ENCODE measurements at regions not wholly inside any gene's neighbourhood (a gene's known extent, or its start where the extent isn't known, plus 50 kb on each side); places are given as distances from the start of the nearest gene placed in this dataset.

DNA sequence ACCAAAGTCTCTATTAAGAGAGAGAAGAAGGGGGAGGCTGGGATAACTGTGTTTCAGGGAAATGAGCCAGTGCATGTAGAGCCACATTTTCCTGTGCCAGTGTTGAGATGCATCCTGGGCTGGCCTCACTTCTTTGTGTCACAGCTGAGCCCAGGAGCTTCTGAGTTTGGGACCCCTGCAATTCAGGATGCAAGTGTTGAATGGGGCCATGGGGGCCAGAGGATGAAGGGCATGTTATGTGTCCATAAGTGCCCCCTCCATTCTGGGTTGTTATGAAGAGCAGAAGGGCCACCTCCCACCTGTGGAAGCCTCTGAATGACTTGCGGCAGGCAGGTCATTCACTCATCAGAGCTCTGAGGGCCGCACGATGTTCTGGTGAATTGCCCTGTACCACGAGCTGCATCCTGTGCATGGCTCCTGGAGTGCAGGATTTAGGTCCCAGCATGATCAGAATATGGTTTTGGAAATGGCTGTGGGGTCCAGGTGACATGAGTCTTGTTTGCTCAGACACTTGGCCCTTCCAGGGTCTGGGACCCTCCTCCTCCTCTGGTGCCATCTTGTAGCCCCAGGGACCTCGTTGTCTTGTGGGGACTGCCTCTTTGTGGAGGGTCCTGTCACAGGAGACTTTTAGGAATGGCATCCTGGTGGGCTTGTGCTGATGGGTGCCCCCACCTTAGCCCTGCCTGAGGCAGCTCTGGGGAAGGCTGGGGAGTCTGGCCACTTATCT, 115.4 kb upstream of the PITX1 start:
- 84% methylated on average over 5 of the region's 5 CpGs for WGBS
- H3K27ac ChIP-seq (ENCODE audit: low read depth in 1 of 2, low read length in 2 of 2): no peak overlapping the region
- no peaks in the 10 kb centered on the region for H3K36me3 ChIP-seq (ENCODE audit: control insufficient read depth in 4 of 4, insufficient read depth in 3 of 4, low read depth in 1 of 4, low read length in 3 of 4)
- H3K27me3 ChIP-seq (ENCODE audit: control insufficient read depth in 4 of 4, insufficient read depth in 4 of 4, low read length in 3 of 4): no peaks in the 10 kb centered on the region
- no peaks in the 10 kb centered on the region for H3K4me1 ChIP-seq (ENCODE audit: control insufficient read depth in 4 of 4, insufficient read depth in 4 of 4, low read length in 3 of 4)
- H3K9me3 ChIP-seq (ENCODE audit: control insufficient read depth in 4 of 4, low read length in 3 of 4): no peaks in the 10 kb centered on the region
- no peak for TF ChIP-seq SP1 (IDR thresholded peaks at IDR 0.05)
- TF ChIP-seq MAX (IDR thresholded peaks at IDR 0.05): no peak
- TF ChIP-seq GABPA (IDR thresholded peaks at IDR 0.05 in 1 of 2, conservative IDR thresholded peaks at IDR 0.05 in 1 of 2): no peak
- TF ChIP-seq, protein P1, sequence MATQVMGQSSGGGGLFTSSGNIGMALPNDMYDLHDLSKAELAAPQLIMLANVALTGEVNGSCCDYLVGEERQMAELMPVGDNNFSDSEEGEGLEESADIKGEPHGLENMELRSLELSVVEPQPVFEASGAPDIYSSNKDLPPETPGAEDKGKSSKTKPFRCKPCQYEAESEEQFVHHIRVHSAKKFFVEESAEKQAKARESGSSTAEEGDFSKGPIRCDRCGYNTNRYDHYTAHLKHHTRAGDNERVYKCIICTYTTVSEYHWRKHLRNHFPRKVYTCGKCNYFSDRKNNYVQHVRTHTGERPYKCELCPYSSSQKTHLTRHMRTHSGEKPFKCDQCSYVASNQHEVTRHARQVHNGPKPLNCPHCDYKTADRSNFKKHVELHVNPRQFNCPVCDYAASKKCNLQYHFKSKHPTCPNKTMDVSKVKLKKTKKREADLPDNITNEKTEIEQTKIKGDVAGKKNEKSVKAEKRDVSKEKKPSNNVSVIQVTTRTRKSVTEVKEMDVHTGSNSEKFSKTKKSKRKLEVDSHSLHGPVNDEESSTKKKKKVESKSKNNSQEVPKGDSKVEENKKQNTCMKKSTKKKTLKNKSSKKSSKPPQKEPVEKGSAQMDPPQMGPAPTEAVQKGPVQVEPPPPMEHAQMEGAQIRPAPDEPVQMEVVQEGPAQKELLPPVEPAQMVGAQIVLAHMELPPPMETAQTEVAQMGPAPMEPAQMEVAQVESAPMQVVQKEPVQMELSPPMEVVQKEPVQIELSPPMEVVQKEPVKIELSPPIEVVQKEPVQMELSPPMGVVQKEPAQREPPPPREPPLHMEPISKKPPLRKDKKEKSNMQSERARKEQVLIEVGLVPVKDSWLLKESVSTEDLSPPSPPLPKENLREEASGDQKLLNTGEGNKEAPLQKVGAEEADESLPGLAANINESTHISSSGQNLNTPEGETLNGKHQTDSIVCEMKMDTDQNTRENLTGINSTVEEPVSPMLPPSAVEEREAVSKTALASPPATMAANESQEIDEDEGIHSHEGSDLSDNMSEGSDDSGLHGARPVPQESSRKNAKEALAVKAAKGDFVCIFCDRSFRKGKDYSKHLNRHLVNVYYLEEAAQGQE (IDR thresholded peaks at IDR 0.05): no peak
- TF ChIP-seq FOXA1 (IDR thresholded peaks at IDR 0.05): no peak
- no peak for TF ChIP-seq JUND (IDR thresholded peaks at IDR 0.05)
- TF ChIP-seq ZBTB33 (IDR thresholded peaks at IDR 0.05): no peak
- no peak for TF ChIP-seq EGR1 (IDR thresholded peaks at IDR 0.05; ENCODE audit: low read depth in 2 of 2)
- TF ChIP-seq YY1 (IDR thresholded peaks at IDR 0.05): no peak
- no peak for TF ChIP-seq TAF1 (conservative IDR thresholded peaks at IDR 0.05)
- TF ChIP-seq, protein P2, sequence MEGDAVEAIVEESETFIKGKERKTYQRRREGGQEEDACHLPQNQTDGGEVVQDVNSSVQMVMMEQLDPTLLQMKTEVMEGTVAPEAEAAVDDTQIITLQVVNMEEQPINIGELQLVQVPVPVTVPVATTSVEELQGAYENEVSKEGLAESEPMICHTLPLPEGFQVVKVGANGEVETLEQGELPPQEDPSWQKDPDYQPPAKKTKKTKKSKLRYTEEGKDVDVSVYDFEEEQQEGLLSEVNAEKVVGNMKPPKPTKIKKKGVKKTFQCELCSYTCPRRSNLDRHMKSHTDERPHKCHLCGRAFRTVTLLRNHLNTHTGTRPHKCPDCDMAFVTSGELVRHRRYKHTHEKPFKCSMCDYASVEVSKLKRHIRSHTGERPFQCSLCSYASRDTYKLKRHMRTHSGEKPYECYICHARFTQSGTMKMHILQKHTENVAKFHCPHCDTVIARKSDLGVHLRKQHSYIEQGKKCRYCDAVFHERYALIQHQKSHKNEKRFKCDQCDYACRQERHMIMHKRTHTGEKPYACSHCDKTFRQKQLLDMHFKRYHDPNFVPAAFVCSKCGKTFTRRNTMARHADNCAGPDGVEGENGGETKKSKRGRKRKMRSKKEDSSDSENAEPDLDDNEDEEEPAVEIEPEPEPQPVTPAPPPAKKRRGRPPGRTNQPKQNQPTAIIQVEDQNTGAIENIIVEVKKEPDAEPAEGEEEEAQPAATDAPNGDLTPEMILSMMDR (IDR thresholded peaks at IDR 0.05; ENCODE audit: low read depth, low read length, missing input control): no peak
- TF ChIP-seq HNF4G (IDR thresholded peaks at IDR 0.05): no peak
- TF ChIP-seq RAD21 (IDR thresholded peaks at IDR 0.05): no peak
- no peak for TF ChIP-seq NR2F2 (IDR thresholded peaks at IDR 0.05)
- TF ChIP-seq FOXA2 (IDR thresholded peaks at IDR 0.05): no peak
- TF ChIP-seq, protein P3, sequence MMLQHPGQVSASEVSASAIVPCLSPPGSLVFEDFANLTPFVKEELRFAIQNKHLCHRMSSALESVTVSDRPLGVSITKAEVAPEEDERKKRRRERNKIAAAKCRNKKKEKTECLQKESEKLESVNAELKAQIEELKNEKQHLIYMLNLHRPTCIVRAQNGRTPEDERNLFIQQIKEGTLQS (IDR thresholded peaks at IDR 0.05): no peak
- TF ChIP-seq RXRA (IDR thresholded peaks at IDR 0.05): no peak
- no peak for DNase-seq (ENCODE audit: low spot score)
- H3K9ac ChIP-seq (ENCODE audit: low read depth in 1 of 2, low read length in 2 of 2): no peak overlapping the region
- H3K4me3 ChIP-seq (ENCODE audit: low read depth in 1 of 3, low read length in 3 of 3): no peak overlapping the region

Data from liver (tissue), 8 donors.